ENCODE measurements at regions not wholly inside any gene's neighbourhood (a gene's known extent, or its start where the extent isn't known, plus 50 kb on each side); places are given as distances from the start of the nearest gene placed in this dataset.

DNA sequence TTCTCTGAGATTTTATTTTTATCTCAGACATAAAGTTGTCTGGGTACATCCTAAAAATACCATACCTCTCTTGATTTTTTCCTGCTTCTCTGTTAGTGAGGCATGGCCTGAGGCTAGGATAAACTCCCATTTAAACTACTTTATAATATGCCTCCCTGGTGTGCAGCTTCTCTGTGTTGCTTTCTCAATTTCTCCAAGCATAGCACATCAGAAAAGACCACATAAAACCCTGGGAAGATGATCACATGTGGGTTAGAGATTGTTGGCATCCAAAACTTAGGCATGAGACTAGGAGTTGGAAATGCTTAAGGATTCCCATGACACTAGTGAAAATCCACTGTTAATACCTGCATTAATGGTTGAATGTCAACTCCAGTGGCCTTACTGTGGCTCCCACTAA is 254.6 kb downstream of the RND3 start:
- TF ChIP-seq EP300 (IDR thresholded peaks at IDR 0.05; ENCODE audit: low read depth), result no peak
- TF ChIP-seq, protein P1, sequence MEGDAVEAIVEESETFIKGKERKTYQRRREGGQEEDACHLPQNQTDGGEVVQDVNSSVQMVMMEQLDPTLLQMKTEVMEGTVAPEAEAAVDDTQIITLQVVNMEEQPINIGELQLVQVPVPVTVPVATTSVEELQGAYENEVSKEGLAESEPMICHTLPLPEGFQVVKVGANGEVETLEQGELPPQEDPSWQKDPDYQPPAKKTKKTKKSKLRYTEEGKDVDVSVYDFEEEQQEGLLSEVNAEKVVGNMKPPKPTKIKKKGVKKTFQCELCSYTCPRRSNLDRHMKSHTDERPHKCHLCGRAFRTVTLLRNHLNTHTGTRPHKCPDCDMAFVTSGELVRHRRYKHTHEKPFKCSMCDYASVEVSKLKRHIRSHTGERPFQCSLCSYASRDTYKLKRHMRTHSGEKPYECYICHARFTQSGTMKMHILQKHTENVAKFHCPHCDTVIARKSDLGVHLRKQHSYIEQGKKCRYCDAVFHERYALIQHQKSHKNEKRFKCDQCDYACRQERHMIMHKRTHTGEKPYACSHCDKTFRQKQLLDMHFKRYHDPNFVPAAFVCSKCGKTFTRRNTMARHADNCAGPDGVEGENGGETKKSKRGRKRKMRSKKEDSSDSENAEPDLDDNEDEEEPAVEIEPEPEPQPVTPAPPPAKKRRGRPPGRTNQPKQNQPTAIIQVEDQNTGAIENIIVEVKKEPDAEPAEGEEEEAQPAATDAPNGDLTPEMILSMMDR (IDR thresholded peaks at IDR 0.05), result no peak
